GM23248 (cell line): ENCODE measurements at regions not wholly inside any gene's neighbourhood (a gene's known extent, or its start where the extent isn't known, plus 50 kb on each side); places are given as distances from the start of the nearest gene placed in this dataset.

Source experiments
- EZH2 ChIP-seq: fragments of 200-600 bp; sonication (generic); IDR thresholded peaks from 2 replicates; pipeline ENCODE4 v1.6.1; 2018; ENCODE audit warnings: antibody characterized with exemption, mild to moderate bottlenecking; ENCODE audit not compliant: insufficient read depth, poor library complexity, severe bottlenecking
- EZH2phosphoT487 ChIP-seq: fragments of 200-600 bp; sonication (generic); IDR thresholded peaks from 2 replicates; pipeline ENCODE4 v1.6.1; 2018; ENCODE audit warnings: antibody characterized with exemption, moderate library complexity, mild to moderate bottlenecking, low read depth; ENCODE audit not compliant: insufficient read depth

GRCh38 chr13:73596382-73596781 lies 537.6 kb downstream of the KLF5 start:
- TF ChIP-seq EZH2: no peak
- no peak for TF ChIP-seq EZH2phosphoT487
